ENCODE measurements at regions not wholly inside any gene's neighbourhood (a gene's known extent, or its start where the extent isn't known, plus 50 kb on each side); places are given as distances from the start of the nearest gene placed in this dataset.
A peak's percentile ranks its signal among the peaks of the same experiment; 100 is the strongest.

- DNase-seq (ENCODE audit: low spot score), result no peak
Measured at GRCh38 chr5:38031304-38031703, 191.5 kb upstream of the GDNF start.

- DNase-seq (ENCODE audit: low spot score), result no peak
Measured at GRCh38 chr5:38029397-38030065, 189.7 kb upstream of the GDNF start.

- DNase-seq (ENCODE audit: low spot score), result peak; percentile 43
Measured at GRCh38 chr5:38023799-38024198, 184.0 kb upstream of the GDNF start.

GRCh38 chr5:38023371-38023770, 183.5 kb upstream of the GDNF start:
- no peak for DNase-seq (ENCODE audit: low spot score)

GRCh38 chr5:38022631-38023030, 182.8 kb upstream of the GDNF start:
- no peak for DNase-seq (ENCODE audit: low spot score)

- DNase-seq (ENCODE audit: low spot score), result no peak
Measured at GRCh38 chr5:38018016-38018415, 178.2 kb upstream of the GDNF start.

- DNase-seq (ENCODE audit: low spot score), result no peak
Measured at GRCh38 chr5:38013107-38013506, 173.3 kb upstream of the GDNF start.

GRCh38 chr5:38011668-38012188, 171.9 kb upstream of the GDNF start:
- DNase-seq (ENCODE audit: low spot score), result no peak

GRCh38 chr5:38009749-38010358, 170.0 kb upstream of the GDNF start:
- no peak for DNase-seq (ENCODE audit: low spot score)

- DNase-seq (ENCODE audit: low spot score), result no peak
Measured at GRCh38 chr5:38008198-38008597, 168.4 kb upstream of the GDNF start.

GRCh38 chr5:37999593-37999992, 159.8 kb upstream of the GDNF start:
- no peak for DNase-seq (ENCODE audit: low spot score)

GRCh38 chr5:37996918-37997317, 157.1 kb upstream of the GDNF start:
- no peak for DNase-seq (ENCODE audit: low spot score)

GRCh38 chr5:37994729-37995128, 154.9 kb upstream of the GDNF start:
- no peak for DNase-seq (ENCODE audit: low spot score)

- DNase-seq (ENCODE audit: low spot score), result no peak
Measured at GRCh38 chr5:37991301-37992299, 151.8 kb upstream of the GDNF start.

- no peak for DNase-seq (ENCODE audit: low spot score)
Measured at GRCh38 chr5:37989884-37990283, 150.0 kb upstream of the GDNF start.

GRCh38 chr5:37988454-37989046, 148.7 kb upstream of the GDNF start:
- DNase-seq (ENCODE audit: low spot score), result no peak

GRCh38 chr5:37984300-37984699, 144.5 kb upstream of the GDNF start:
- no peak for DNase-seq (ENCODE audit: low spot score)

GRCh38 chr5:37983463-37983862, 143.6 kb upstream of the GDNF start:
- DNase-seq (ENCODE audit: low spot score), result no peak

- no peak for DNase-seq (ENCODE audit: low spot score)
Measured at GRCh38 chr5:37979559-37979958, 139.7 kb upstream of the GDNF start.

GRCh38 chr5:37975531-37975930, 135.7 kb upstream of the GDNF start:
- DNase-seq (ENCODE audit: low spot score), result no peak

- DNase-seq (ENCODE audit: low spot score), result no peak
Measured at GRCh38 chr5:37971483-37972024, 131.7 kb upstream of the GDNF start.

Measured in HT-29 (cell line).